ENCODE measurements at regions not wholly inside any gene's neighbourhood (a gene's known extent, or its start where the extent isn't known, plus 50 kb on each side); places are given as distances from the start of the nearest gene placed in this dataset.

DNA sequence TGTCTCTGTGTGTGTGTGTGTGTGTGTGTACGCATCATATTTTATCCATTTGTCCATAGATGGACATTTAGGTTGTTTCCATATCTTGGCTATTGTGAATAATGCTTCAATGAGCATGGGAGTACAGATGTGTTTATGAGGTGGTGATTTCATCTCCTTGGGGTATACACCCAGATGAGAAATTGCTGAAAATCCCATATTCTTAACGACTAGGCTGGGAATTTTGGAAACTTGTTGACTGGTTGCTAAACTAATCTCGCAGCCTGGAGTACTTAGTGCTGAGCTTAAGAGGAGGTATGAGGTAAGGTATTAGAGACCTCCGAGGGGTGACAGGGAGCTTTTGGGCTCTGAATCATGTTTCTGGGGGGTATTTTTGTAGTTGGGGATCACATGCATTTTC, 66.0 kb upstream of the SPRED2 start:
- Histone ChIP-seq H3K36me3 (no peaks in the 10 kb centered on the region), H3K4me3 (replicated peaks in 1 of 3) (no peak overlapping the region), H3K27me3 (no peaks in the 10 kb centered on the region), H3K27ac (no peak overlapping the region), H3K9me3 (no peaks in the 10 kb centered on the region), H3K4me1 (no peaks in the 10 kb centered on the region)
- no peak for DNase-seq
- intact Hi-C loops (cut with DNase I), result no loop called here
- 84 to 89% methylated on average over 4 of the region's 4 CpGs for whole genome bisulfite sequencing, 2 donors
- TF ChIP-seq, protein P1, sequence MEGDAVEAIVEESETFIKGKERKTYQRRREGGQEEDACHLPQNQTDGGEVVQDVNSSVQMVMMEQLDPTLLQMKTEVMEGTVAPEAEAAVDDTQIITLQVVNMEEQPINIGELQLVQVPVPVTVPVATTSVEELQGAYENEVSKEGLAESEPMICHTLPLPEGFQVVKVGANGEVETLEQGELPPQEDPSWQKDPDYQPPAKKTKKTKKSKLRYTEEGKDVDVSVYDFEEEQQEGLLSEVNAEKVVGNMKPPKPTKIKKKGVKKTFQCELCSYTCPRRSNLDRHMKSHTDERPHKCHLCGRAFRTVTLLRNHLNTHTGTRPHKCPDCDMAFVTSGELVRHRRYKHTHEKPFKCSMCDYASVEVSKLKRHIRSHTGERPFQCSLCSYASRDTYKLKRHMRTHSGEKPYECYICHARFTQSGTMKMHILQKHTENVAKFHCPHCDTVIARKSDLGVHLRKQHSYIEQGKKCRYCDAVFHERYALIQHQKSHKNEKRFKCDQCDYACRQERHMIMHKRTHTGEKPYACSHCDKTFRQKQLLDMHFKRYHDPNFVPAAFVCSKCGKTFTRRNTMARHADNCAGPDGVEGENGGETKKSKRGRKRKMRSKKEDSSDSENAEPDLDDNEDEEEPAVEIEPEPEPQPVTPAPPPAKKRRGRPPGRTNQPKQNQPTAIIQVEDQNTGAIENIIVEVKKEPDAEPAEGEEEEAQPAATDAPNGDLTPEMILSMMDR (IDR thresholded peaks at IDR 0.05), result no peak
- TF ChIP-seq POLR2A (IDR thresholded peaks at IDR 0.05), result no peak

DNA sequence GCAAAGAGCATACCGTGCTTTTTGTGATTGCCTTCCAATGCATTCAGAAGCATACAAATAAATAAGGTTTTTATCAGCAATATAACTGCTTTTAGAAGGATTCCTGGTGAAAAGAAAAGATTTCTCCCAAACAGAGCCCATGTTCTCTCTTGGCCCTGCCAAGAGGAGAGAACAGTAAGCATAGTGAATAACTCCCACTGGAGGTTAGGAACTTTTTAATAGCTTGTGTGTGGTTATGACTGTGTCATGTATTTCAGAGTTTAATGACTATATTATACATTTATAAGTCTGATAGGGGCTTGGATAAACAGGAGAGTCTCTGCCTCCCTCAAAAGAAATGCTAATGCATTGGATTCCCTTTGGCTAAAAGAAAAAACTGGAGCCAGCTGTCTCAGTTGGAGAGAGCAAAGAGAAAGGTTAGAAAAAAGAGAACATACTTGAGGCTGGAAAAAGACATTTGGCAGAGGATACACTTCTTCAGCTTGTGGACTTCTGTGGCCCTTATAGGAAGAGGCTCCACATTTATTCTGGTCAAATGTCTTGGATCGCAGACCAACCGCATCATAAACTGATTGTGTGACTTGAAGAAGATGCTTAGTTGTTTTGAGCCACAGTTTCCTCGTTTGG, 63.0 kb upstream of the SPRED2 start:
- no peak overlapping the region for H3K27ac ChIP-seq
- H3K4me3 ChIP-seq (replicated peaks in 1 of 3), result no peak overlapping the region
- DNase-seq, result no peak
- H3K27me3 ChIP-seq, result no peaks in the 10 kb centered on the region
- no peaks in the 10 kb centered on the region for H3K4me1 ChIP-seq
- H3K9me3 ChIP-seq, result no peaks in the 10 kb centered on the region
- intact Hi-C loops (cut with DNase I), result no loop called here
- H3K36me3 ChIP-seq, result no peaks in the 10 kb centered on the region
- TF ChIP-seq, protein P1 (IDR thresholded peaks at IDR 0.05), result no peak
- no peak for TF ChIP-seq POLR2A (IDR thresholded peaks at IDR 0.05)
- 76 to 79% methylated on average over 4 of the region's 4 CpGs for WGBS, 2 donors

DNA sequence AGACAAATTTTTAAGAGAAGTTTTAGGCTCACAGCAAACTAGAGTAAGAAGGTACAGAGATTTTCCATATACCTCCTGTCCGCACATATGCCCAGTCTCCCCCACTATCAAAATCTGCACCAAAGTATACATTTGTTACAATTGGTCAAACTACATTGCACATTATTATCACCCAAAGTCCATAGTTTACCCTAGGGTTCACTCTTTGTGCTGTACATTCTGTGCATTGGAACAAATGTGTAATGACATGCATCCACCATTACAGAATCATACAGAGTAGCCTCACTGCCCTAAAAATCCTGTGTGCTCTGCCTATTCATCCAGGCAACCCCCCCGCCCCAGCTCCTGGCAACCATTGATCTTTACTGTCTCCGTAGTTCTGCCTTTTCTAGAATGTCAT, 61.7 kb upstream of the SPRED2 start:
- no peak overlapping the region for H3K27ac ChIP-seq
- no peak for DNase-seq
- no peaks in the 10 kb centered on the region for H3K36me3 ChIP-seq
- H3K4me1 ChIP-seq, result no peaks in the 10 kb centered on the region
- TF ChIP-seq POLR2A (IDR thresholded peaks at IDR 0.05), result no peak
- TF ChIP-seq, protein P1 (IDR thresholded peaks at IDR 0.05), result no peak
- H3K27me3 ChIP-seq, result no peaks in the 10 kb centered on the region
- intact Hi-C loops (cut with DNase I), result no loop called here
- no peaks in the 10 kb centered on the region for H3K9me3 ChIP-seq
- 93 to 99% methylated on average over 3 of the region's 3 CpGs for WGBS, 2 donors
- H3K4me3 ChIP-seq (replicated peaks in 1 of 3), result no peak overlapping the region

DNA sequence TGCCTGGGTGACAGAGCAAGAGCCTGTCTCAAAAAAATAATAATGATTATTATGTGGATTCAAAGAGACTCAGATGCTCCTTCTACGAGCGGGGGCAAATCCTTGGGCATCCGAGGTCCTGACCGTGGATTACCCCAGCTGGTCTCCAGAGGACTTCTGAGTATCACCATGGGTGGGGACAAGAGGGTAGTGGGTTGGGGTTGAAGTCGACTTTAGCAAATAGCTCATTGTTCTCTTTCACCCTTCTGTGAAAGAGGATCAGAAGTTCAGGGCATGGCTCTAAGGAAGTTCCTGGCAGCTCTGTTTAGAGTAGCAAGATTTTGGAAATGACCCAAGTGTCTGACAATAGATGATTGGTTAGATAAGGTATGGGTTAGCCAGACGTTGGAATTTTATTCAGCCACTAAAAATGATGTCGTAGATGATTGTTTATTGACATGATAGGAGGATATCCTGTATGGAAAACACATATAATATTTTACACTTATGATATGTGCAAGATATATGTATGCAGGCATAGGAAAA, 59.0 kb upstream of the SPRED2 start:
- no peaks in the 10 kb centered on the region for H3K36me3 ChIP-seq
- no peak overlapping the region for H3K27ac ChIP-seq
- H3K4me3 ChIP-seq (replicated peaks in 1 of 3), result no peak overlapping the region
- DNase-seq, result no peak
- WGBS, 2 donors, result 51 to 53% methylated on average over 7 of the region's 7 CpGs
- TF ChIP-seq, protein P1 (IDR thresholded peaks at IDR 0.05), result no peak
- no peak for TF ChIP-seq POLR2A (IDR thresholded peaks at IDR 0.05)
- no peaks in the 10 kb centered on the region for H3K4me1 ChIP-seq
- intact Hi-C loops (cut with DNase I), result no loop called here
- H3K27me3 ChIP-seq, result no peaks in the 10 kb centered on the region
- H3K9me3 ChIP-seq, result no peaks in the 10 kb centered on the region

DNA sequence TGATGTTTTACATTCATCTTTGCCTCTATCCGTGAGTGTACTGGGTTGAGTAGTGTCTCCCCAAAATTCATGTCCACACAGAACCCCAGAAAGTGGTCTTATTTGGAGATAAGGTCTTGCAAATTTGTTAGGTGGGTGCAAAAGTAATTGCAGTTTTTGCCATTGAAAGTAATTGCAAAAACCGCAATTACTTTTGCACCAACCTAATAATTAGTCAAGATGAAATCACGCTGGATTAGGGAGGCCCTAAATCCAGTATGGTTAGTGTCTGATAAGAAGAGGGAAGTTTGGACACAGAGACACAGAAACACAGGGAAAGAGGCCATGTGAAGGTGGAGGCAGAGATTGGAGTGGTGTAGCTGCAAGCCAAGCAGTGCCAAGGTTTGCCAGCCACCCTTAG, 57.8 kb upstream of the SPRED2 start:
- 95 to 99% methylated on average over 3 of the region's 3 CpGs for WGBS, 2 donors
- Histone ChIP-seq H3K27me3 (no peaks in the 10 kb centered on the region), H3K36me3 (no peaks in the 10 kb centered on the region), H3K27ac (no peak overlapping the region), H3K4me1 (no peaks in the 10 kb centered on the region), H3K4me3 (replicated peaks in 1 of 3) (no peak overlapping the region), H3K9me3 (no peaks in the 10 kb centered on the region)
- TF ChIP-seq, protein P1 (IDR thresholded peaks at IDR 0.05), result no peak
- no peak for TF ChIP-seq POLR2A (IDR thresholded peaks at IDR 0.05)
- DNase-seq, result no peak
- intact Hi-C loops (cut with DNase I), result no loop called here
